ENCODE measurements at regions not wholly inside any gene's neighbourhood (a gene's known extent, or its start where the extent isn't known, plus 50 kb on each side); places are given as distances from the start of the nearest gene placed in this dataset.

GRCh38 chr22:48931452-48931851 is 896.2 kb downstream of the BRD1 start:
- H3K27ac ChIP-seq (ENCODE audit: low read depth in 2 of 2, low read length in 2 of 2), result no peak overlapping the region

GRCh38 chr22:48929276-48929790 is 898.3 kb downstream of the BRD1 start:
- Histone ChIP-seq H3K36me3 (ENCODE audit: control insufficient read depth in 2 of 2, insufficient read depth in 2 of 2, low read length in 2 of 2) (no peaks in the 10 kb centered on the region), H3K27ac (ENCODE audit: low read depth in 2 of 2, low read length in 2 of 2) (no peak overlapping the region), H3K9ac (ENCODE audit: low read depth in 1 of 2, low read length in 2 of 2) (no peak overlapping the region), H3K4me1 (ENCODE audit: control insufficient read depth in 2 of 2, insufficient read depth in 2 of 2, low read length in 2 of 2) (no peaks in the 10 kb centered on the region), H3K27me3 (ENCODE audit: control insufficient read depth in 2 of 2, insufficient read depth in 2 of 2, low read length in 2 of 2) (no peaks in the 10 kb centered on the region), H3K4me3 (ENCODE audit: low read length in 2 of 2) (no peak overlapping the region), H3K9me3 (ENCODE audit: control insufficient read depth in 2 of 2, low read length in 2 of 2) (no peaks in the 10 kb centered on the region)

More at GRCh38 chr22:48931452-48931851, 896.2 kb downstream of the BRD1 start:
- H3K36me3 ChIP-seq (ENCODE audit: control insufficient read depth in 2 of 2, insufficient read depth in 2 of 2, low read length in 2 of 2), result no peaks in the 10 kb centered on the region
- no peaks in the 10 kb centered on the region for H3K9me3 ChIP-seq (ENCODE audit: control insufficient read depth in 2 of 2, low read length in 2 of 2)
- no peak overlapping the region for H3K4me3 ChIP-seq (ENCODE audit: low read length in 2 of 2)
- no peaks in the 10 kb centered on the region for H3K4me1 ChIP-seq (ENCODE audit: control insufficient read depth in 2 of 2, insufficient read depth in 2 of 2, low read length in 2 of 2)
- H3K27me3 ChIP-seq (ENCODE audit: control insufficient read depth in 2 of 2, insufficient read depth in 2 of 2, low read length in 2 of 2), result no peaks in the 10 kb centered on the region
- H3K9ac ChIP-seq (ENCODE audit: low read depth in 1 of 2, low read length in 2 of 2), result no peak overlapping the region

GRCh38 chr22:48927591-48927990 is 900.1 kb downstream of the BRD1 start:
- Histone ChIP-seq H3K4me1 (ENCODE audit: control insufficient read depth in 2 of 2, insufficient read depth in 2 of 2, low read length in 2 of 2) (no peaks in the 10 kb centered on the region), H3K27me3 (ENCODE audit: control insufficient read depth in 2 of 2, insufficient read depth in 2 of 2, low read length in 2 of 2) (no peaks in the 10 kb centered on the region), H3K36me3 (ENCODE audit: control insufficient read depth in 2 of 2, insufficient read depth in 2 of 2, low read length in 2 of 2) (no peaks in the 10 kb centered on the region), H3K9ac (ENCODE audit: low read depth in 1 of 2, low read length in 2 of 2) (no peak overlapping the region), H3K9me3 (ENCODE audit: control insufficient read depth in 2 of 2, low read length in 2 of 2) (no peaks in the 10 kb centered on the region), H3K4me3 (ENCODE audit: low read length in 2 of 2) (no peak overlapping the region), H3K27ac (ENCODE audit: low read depth in 2 of 2, low read length in 2 of 2) (no peak overlapping the region)

GRCh38 chr22:48926643-48927042 is 901.0 kb downstream of the BRD1 start:
- H3K4me1 ChIP-seq (ENCODE audit: control insufficient read depth in 2 of 2, insufficient read depth in 2 of 2, low read length in 2 of 2), result no peaks in the 10 kb centered on the region
- no peaks in the 10 kb centered on the region for H3K27me3 ChIP-seq (ENCODE audit: control insufficient read depth in 2 of 2, insufficient read depth in 2 of 2, low read length in 2 of 2)
- no peaks in the 10 kb centered on the region for H3K36me3 ChIP-seq (ENCODE audit: control insufficient read depth in 2 of 2, insufficient read depth in 2 of 2, low read length in 2 of 2)
- no peaks in the 10 kb centered on the region for H3K9me3 ChIP-seq (ENCODE audit: control insufficient read depth in 2 of 2, low read length in 2 of 2)
- no peak overlapping the region for H3K4me3 ChIP-seq (ENCODE audit: low read length in 2 of 2)
- H3K27ac ChIP-seq (ENCODE audit: low read depth in 2 of 2, low read length in 2 of 2), result no peak overlapping the region
- no peak overlapping the region for H3K9ac ChIP-seq (ENCODE audit: low read depth in 1 of 2, low read length in 2 of 2)

- no peak overlapping the region for H3K4me3 ChIP-seq (ENCODE audit: low read length in 2 of 2)
- no peaks in the 10 kb centered on the region for H3K27me3 ChIP-seq (ENCODE audit: control insufficient read depth in 2 of 2, insufficient read depth in 2 of 2, low read length in 2 of 2)
- no peaks in the 10 kb centered on the region for H3K36me3 ChIP-seq (ENCODE audit: control insufficient read depth in 2 of 2, insufficient read depth in 2 of 2, low read length in 2 of 2)
- H3K9ac ChIP-seq (ENCODE audit: low read depth in 1 of 2, low read length in 2 of 2), result no peak overlapping the region
- H3K9me3 ChIP-seq (ENCODE audit: control insufficient read depth in 2 of 2, low read length in 2 of 2), result no peaks in the 10 kb centered on the region
- no peak overlapping the region for H3K27ac ChIP-seq (ENCODE audit: low read depth in 2 of 2, low read length in 2 of 2)
- no peaks in the 10 kb centered on the region for H3K4me1 ChIP-seq (ENCODE audit: control insufficient read depth in 2 of 2, insufficient read depth in 2 of 2, low read length in 2 of 2)
These were observed 901.5 kb downstream of the BRD1 start for GRCh38 chr22:48926136-48926535.

- Histone ChIP-seq H3K9ac (ENCODE audit: low read depth in 1 of 2, low read length in 2 of 2) (no peak overlapping the region), H3K9me3 (ENCODE audit: control insufficient read depth in 2 of 2, low read length in 2 of 2) (no peaks in the 10 kb centered on the region), H3K36me3 (ENCODE audit: control insufficient read depth in 2 of 2, insufficient read depth in 2 of 2, low read length in 2 of 2) (no peaks in the 10 kb centered on the region), H3K27me3 (ENCODE audit: control insufficient read depth in 2 of 2, insufficient read depth in 2 of 2, low read length in 2 of 2) (no peaks in the 10 kb centered on the region), H3K27ac (ENCODE audit: low read depth in 2 of 2, low read length in 2 of 2) (no peak overlapping the region), H3K4me1 (ENCODE audit: control insufficient read depth in 2 of 2, insufficient read depth in 2 of 2, low read length in 2 of 2) (no peaks in the 10 kb centered on the region), H3K4me3 (ENCODE audit: low read length in 2 of 2) (no peak overlapping the region)
These were observed 902.2 kb downstream of the BRD1 start for GRCh38 chr22:48925450-48925849.

- H3K4me1 ChIP-seq (ENCODE audit: control insufficient read depth in 2 of 2, insufficient read depth in 2 of 2, low read length in 2 of 2), result no peaks in the 10 kb centered on the region
- H3K27me3 ChIP-seq (ENCODE audit: control insufficient read depth in 2 of 2, insufficient read depth in 2 of 2, low read length in 2 of 2), result no peaks in the 10 kb centered on the region
- no peak overlapping the region for H3K9ac ChIP-seq (ENCODE audit: low read depth in 1 of 2, low read length in 2 of 2)
- no peak overlapping the region for H3K4me3 ChIP-seq (ENCODE audit: low read length in 2 of 2)
- no peak overlapping the region for H3K27ac ChIP-seq (ENCODE audit: low read depth in 2 of 2, low read length in 2 of 2)
- H3K36me3 ChIP-seq (ENCODE audit: control insufficient read depth in 2 of 2, insufficient read depth in 2 of 2, low read length in 2 of 2), result no peaks in the 10 kb centered on the region
- H3K9me3 ChIP-seq (ENCODE audit: control insufficient read depth in 2 of 2, low read length in 2 of 2), result no peaks in the 10 kb centered on the region
These were observed 903.7 kb downstream of the BRD1 start for GRCh38 chr22:48923996-48924395.

GRCh38 chr22:48923165-48923865 is 904.4 kb downstream of the BRD1 start:
- no peaks in the 10 kb centered on the region for H3K4me1 ChIP-seq (ENCODE audit: control insufficient read depth in 2 of 2, insufficient read depth in 2 of 2, low read length in 2 of 2)
- H3K4me3 ChIP-seq (ENCODE audit: low read length in 2 of 2), result no peak overlapping the region
- no peaks in the 10 kb centered on the region for H3K27me3 ChIP-seq (ENCODE audit: control insufficient read depth in 2 of 2, insufficient read depth in 2 of 2, low read length in 2 of 2)
- no peaks in the 10 kb centered on the region for H3K36me3 ChIP-seq (ENCODE audit: control insufficient read depth in 2 of 2, insufficient read depth in 2 of 2, low read length in 2 of 2)
- H3K27ac ChIP-seq (ENCODE audit: low read depth in 2 of 2, low read length in 2 of 2), result no peak overlapping the region
- no peaks in the 10 kb centered on the region for H3K9me3 ChIP-seq (ENCODE audit: control insufficient read depth in 2 of 2, low read length in 2 of 2)
- no peak overlapping the region for H3K9ac ChIP-seq (ENCODE audit: low read depth in 1 of 2, low read length in 2 of 2)

- Histone ChIP-seq H3K9ac (ENCODE audit: low read depth in 1 of 2, low read length in 2 of 2) (no peak overlapping the region), H3K36me3 (ENCODE audit: control insufficient read depth in 2 of 2, insufficient read depth in 2 of 2, low read length in 2 of 2) (no peaks in the 10 kb centered on the region), H3K27me3 (ENCODE audit: control insufficient read depth in 2 of 2, insufficient read depth in 2 of 2, low read length in 2 of 2) (no peaks in the 10 kb centered on the region), H3K27ac (ENCODE audit: low read depth in 2 of 2, low read length in 2 of 2) (no peak overlapping the region), H3K9me3 (ENCODE audit: control insufficient read depth in 2 of 2, low read length in 2 of 2) (no peaks in the 10 kb centered on the region), H3K4me1 (ENCODE audit: control insufficient read depth in 2 of 2, insufficient read depth in 2 of 2, low read length in 2 of 2) (no peaks in the 10 kb centered on the region), H3K4me3 (ENCODE audit: low read length in 2 of 2) (no peak overlapping the region)
These were observed 906.2 kb downstream of the BRD1 start for GRCh38 chr22:48921411-48921903.

- Histone ChIP-seq H3K9ac (ENCODE audit: low read depth in 1 of 2, low read length in 2 of 2) (no peak overlapping the region), H3K4me3 (ENCODE audit: low read length in 2 of 2) (no peak overlapping the region), H3K9me3 (ENCODE audit: control insufficient read depth in 2 of 2, low read length in 2 of 2) (no peaks in the 10 kb centered on the region), H3K36me3 (ENCODE audit: control insufficient read depth in 2 of 2, insufficient read depth in 2 of 2, low read length in 2 of 2) (no peaks in the 10 kb centered on the region), H3K27me3 (ENCODE audit: control insufficient read depth in 2 of 2, insufficient read depth in 2 of 2, low read length in 2 of 2) (no peaks in the 10 kb centered on the region), H3K4me1 (ENCODE audit: control insufficient read depth in 2 of 2, insufficient read depth in 2 of 2, low read length in 2 of 2) (no peaks in the 10 kb centered on the region), H3K27ac (ENCODE audit: low read depth in 2 of 2, low read length in 2 of 2) (no peak overlapping the region)
These were observed 906.9 kb downstream of the BRD1 start for GRCh38 chr22:48920776-48921241.
